ENCODE measurements at regions not wholly inside any gene's neighbourhood (a gene's known extent, or its start where the extent isn't known, plus 50 kb on each side); places are given as distances from the start of the nearest gene placed in this dataset.
"Not testable (repeated sequence)": the region's sequence is repeated elsewhere in the genome, so short reads cannot be mapped to it uniquely, and the experiment has no call there.

- TF ChIP-seq CTCF, POLR2A (IDR thresholded peaks at IDR 0.05): not testable (repeated sequence)
Observed at GRCh38 chr3:140872165-140872564, 69.5 kb upstream of the SLC25A36 start.
